ENCODE measurements at regions not wholly inside any gene's neighbourhood (a gene's known extent, or its start where the extent isn't known, plus 50 kb on each side); places are given as distances from the start of the nearest gene placed in this dataset.
"Not testable (repeated sequence)": the region's sequence is repeated elsewhere in the genome, so short reads cannot be mapped to it uniquely, and the experiment has no call there.

- Histone ChIP-seq H3K27me3 (ENCODE audit: insufficient read depth, low read length) (no peaks in the 10 kb centered on the region), H3K9ac (ENCODE audit: low read depth, low read length) (no peak overlapping the region), H3K4me1 (ENCODE audit: insufficient read depth, low read length) (no peaks in the 10 kb centered on the region), H3K4me3 (ENCODE audit: low read length) (no peak overlapping the region; the same call in 1 of the 2 replicates), H3K9me3 (ENCODE audit: insufficient read depth, low read depth, low read length) (peaks cover 81% of the 10 kb centered on the region), H3K27ac (ENCODE audit: low read depth, low read length) (no peak overlapping the region), H3K36me3 (ENCODE audit: insufficient read depth, low read length) (no peaks in the 10 kb centered on the region)
These were observed 333.5 kb upstream of the NUPR2 start for GRCh38 chr7:56449762-56450161.

- H3K4me3 ChIP-seq (ENCODE audit: low read length) = no peak overlapping the region
- H3K27ac ChIP-seq (ENCODE audit: low read depth, low read length) = no peak overlapping the region
- no peak overlapping the region for H3K9ac ChIP-seq (ENCODE audit: low read depth, low read length)
- H3K36me3 ChIP-seq (ENCODE audit: insufficient read depth, low read length) = no peaks in the 10 kb centered on the region
- no peaks in the 10 kb centered on the region for H3K4me1 ChIP-seq (ENCODE audit: insufficient read depth, low read length)
- peaks cover 85% of the 10 kb centered on the region for H3K9me3 ChIP-seq (ENCODE audit: insufficient read depth, low read depth, low read length)
- WGBS = 91% methylated on average over 44 of the region's 44 CpGs
- H3K27me3 ChIP-seq (ENCODE audit: insufficient read depth, low read length) = no peaks in the 10 kb centered on the region
These were observed 331.9 kb upstream of the NUPR2 start for GRCh38 chr7:56447864-56448693.

GRCh38 chr7:56420528-56420927, 304.3 kb upstream of the NUPR2 start:
- H3K27me3 ChIP-seq (ENCODE audit: insufficient read depth, low read length); H3K9ac ChIP-seq (ENCODE audit: low read depth, low read length); H3K36me3 ChIP-seq (ENCODE audit: insufficient read depth, low read length); H3K4me1 ChIP-seq (ENCODE audit: insufficient read depth, low read length); H3K4me3 ChIP-seq (ENCODE audit: low read length); H3K27ac ChIP-seq (ENCODE audit: low read depth, low read length): not testable (repeated sequence)
- no CpG with 5 or more reads among the region's 1 CpG for WGBS
- peaks cover 19% of the 10 kb centered on the region for H3K9me3 ChIP-seq (ENCODE audit: insufficient read depth, low read depth, low read length)

GRCh38 chr7:56375173-56375572, 259.0 kb upstream of the NUPR2 start:
- Histone ChIP-seq H3K9ac (ENCODE audit: low read depth, low read length) (no peak overlapping the region), H3K27me3 (ENCODE audit: insufficient read depth, low read length) (no peaks in the 10 kb centered on the region), H3K9me3 (ENCODE audit: insufficient read depth, low read depth, low read length) (peaks cover 12% of the 10 kb centered on the region), H3K4me1 (ENCODE audit: insufficient read depth, low read length) (no peaks in the 10 kb centered on the region), H3K27ac (ENCODE audit: low read depth, low read length) (no peak overlapping the region), H3K36me3 (ENCODE audit: insufficient read depth, low read length) (no peaks in the 10 kb centered on the region), H3K4me3 (ENCODE audit: low read length) (no peak overlapping the region)
- WGBS = 83% methylated on average over 18 of the region's 18 CpGs

- H3K4me1 ChIP-seq (ENCODE audit: insufficient read depth, low read length); H3K36me3 ChIP-seq (ENCODE audit: insufficient read depth, low read length); H3K27me3 ChIP-seq (ENCODE audit: insufficient read depth, low read length); H3K27ac ChIP-seq (ENCODE audit: low read depth, low read length); H3K9ac ChIP-seq (ENCODE audit: low read depth, low read length); H3K4me3 ChIP-seq (ENCODE audit: low read length): not testable (repeated sequence)
- H3K9me3 ChIP-seq (ENCODE audit: insufficient read depth, low read depth, low read length) = peaks cover 12% of the 10 kb centered on the region
- WGBS = 94% methylated on average over 20 of the region's 25 CpGs
These were observed 258.4 kb upstream of the NUPR2 start for GRCh38 chr7:56374666-56375065.

- not testable (repeated sequence) for H3K36me3 ChIP-seq (ENCODE audit: insufficient read depth, low read length); H3K4me1 ChIP-seq (ENCODE audit: insufficient read depth, low read length); H3K4me3 ChIP-seq (ENCODE audit: low read length); H3K9ac ChIP-seq (ENCODE audit: low read depth, low read length); H3K27ac ChIP-seq (ENCODE audit: low read depth, low read length); H3K27me3 ChIP-seq (ENCODE audit: insufficient read depth, low read length)
- peaks cover 12% of the 10 kb centered on the region for H3K9me3 ChIP-seq (ENCODE audit: insufficient read depth, low read depth, low read length)
- WGBS = 88% methylated on average over 9 of the region's 24 CpGs
These were observed 257.1 kb upstream of the NUPR2 start for GRCh38 chr7:56373314-56373713.

- 86% methylated on average over 14 of the region's 27 CpGs for WGBS
- H3K27me3 ChIP-seq (ENCODE audit: insufficient read depth, low read length) = not testable (repeated sequence)
- peaks cover 14% of the 10 kb centered on the region for H3K9me3 ChIP-seq (ENCODE audit: insufficient read depth, low read depth, low read length)
These were observed 255.6 kb upstream of the NUPR2 start for GRCh38 chr7:56371792-56372191.

GRCh38 chr7:56370208-56370872, 254.1 kb upstream of the NUPR2 start:
- WGBS = 96% methylated on average over 3 of the region's 43 CpGs
- peaks cover 14% of the 10 kb centered on the region for H3K9me3 ChIP-seq (ENCODE audit: insufficient read depth, low read depth, low read length)
- H3K27ac ChIP-seq (ENCODE audit: low read depth, low read length); H3K27me3 ChIP-seq (ENCODE audit: insufficient read depth, low read length); H3K36me3 ChIP-seq (ENCODE audit: insufficient read depth, low read length); H3K9ac ChIP-seq (ENCODE audit: low read depth, low read length); H3K4me3 ChIP-seq (ENCODE audit: low read length); H3K4me1 ChIP-seq (ENCODE audit: insufficient read depth, low read length): not testable (repeated sequence)

More at GRCh38 chr7:56371792-56372191, 255.6 kb upstream of the NUPR2 start:
- not testable (repeated sequence) for H3K36me3 ChIP-seq (ENCODE audit: insufficient read depth, low read length); H3K9ac ChIP-seq (ENCODE audit: low read depth, low read length); H3K4me3 ChIP-seq (ENCODE audit: low read length); H3K27ac ChIP-seq (ENCODE audit: low read depth, low read length); H3K4me1 ChIP-seq (ENCODE audit: insufficient read depth, low read length)

- not testable (repeated sequence) for H3K4me1 ChIP-seq (ENCODE audit: insufficient read depth, low read length); H3K36me3 ChIP-seq (ENCODE audit: insufficient read depth, low read length); H3K4me3 ChIP-seq (ENCODE audit: low read length); H3K9ac ChIP-seq (ENCODE audit: low read depth, low read length); H3K27me3 ChIP-seq (ENCODE audit: insufficient read depth, low read length); H3K27ac ChIP-seq (ENCODE audit: low read depth, low read length)
- peaks cover 11% of the 10 kb centered on the region for H3K9me3 ChIP-seq (ENCODE audit: insufficient read depth, low read depth, low read length)
- WGBS = 91% methylated on average over 19 of the region's 19 CpGs
These were observed 251.7 kb upstream of the NUPR2 start for GRCh38 chr7:56367914-56368313.

GRCh38 chr7:56367411-56367810, 251.2 kb upstream of the NUPR2 start:
- WGBS = 96% methylated on average over 24 of the region's 24 CpGs
- not testable (repeated sequence) for H3K4me3 ChIP-seq (ENCODE audit: low read length); H3K9ac ChIP-seq (ENCODE audit: low read depth, low read length); H3K27ac ChIP-seq (ENCODE audit: low read depth, low read length); H3K36me3 ChIP-seq (ENCODE audit: insufficient read depth, low read length); H3K27me3 ChIP-seq (ENCODE audit: insufficient read depth, low read length); H3K4me1 ChIP-seq (ENCODE audit: insufficient read depth, low read length)
- peaks cover 11% of the 10 kb centered on the region for H3K9me3 ChIP-seq (ENCODE audit: insufficient read depth, low read depth, low read length)

GRCh38 chr7:56366701-56367100, 250.5 kb upstream of the NUPR2 start:
- H3K27ac ChIP-seq (ENCODE audit: low read depth, low read length); H3K4me3 ChIP-seq (ENCODE audit: low read length); H3K36me3 ChIP-seq (ENCODE audit: insufficient read depth, low read length); H3K9ac ChIP-seq (ENCODE audit: low read depth, low read length); H3K27me3 ChIP-seq (ENCODE audit: insufficient read depth, low read length); H3K4me1 ChIP-seq (ENCODE audit: insufficient read depth, low read length): not testable (repeated sequence)
- 88% methylated on average over 22 of the region's 22 CpGs for WGBS
- peaks cover 11% of the 10 kb centered on the region for H3K9me3 ChIP-seq (ENCODE audit: insufficient read depth, low read depth, low read length)
